Skin epidermis (tissue), 12 donors: ENCODE measurements at regions not wholly inside any gene's neighbourhood (a gene's known extent, or its start where the extent isn't known, plus 50 kb on each side); places are given as distances from the start of the nearest gene placed in this dataset.
"Not testable (repeated sequence)": the region's sequence is repeated elsewhere in the genome, so short reads cannot be mapped to it uniquely, and the experiment has no call there.

ENCODE experiments used
- H3K27ac ChIP-seq, 21 experiments: fragments of 200-600 bp; sonication (generic) in 11 of 21; one replicate each; pipeline ENCODE4 v1.5.0; 2020; ENCODE audit warnings: mild to moderate bottlenecking in 3 of 21, inconsistent platforms in 2 of 21, moderate library complexity in 2 of 21
- H3K4me3 ChIP-seq, 7 experiments: fragments of 200-600 bp; sonication (generic) in 2 of 7; one replicate each; pipeline ENCODE4 v1.5.0; 2020; ENCODE audit warnings: inconsistent platforms in 2 of 7, mild to moderate bottlenecking in 2 of 7, moderate library complexity in 1 of 7

GRCh38 chr5:74469234-74469994, 171.1 kb downstream of the ENC1 start:
- H3K27ac ChIP-seq: no peak overlapping the region
- H3K4me3 ChIP-seq: no peak overlapping the region

GRCh38 chr5:74468421-74468820, 172.1 kb downstream of the ENC1 start:
- Histone ChIP-seq H3K4me3 (no peak overlapping the region), H3K27ac (no peak overlapping the region)

GRCh38 chr5:74465724-74466123, 174.8 kb downstream of the ENC1 start:
- Histone ChIP-seq H3K4me3 (no peak overlapping the region), H3K27ac (no peak overlapping the region)

GRCh38 chr5:74464512-74465209, 175.9 kb downstream of the ENC1 start:
- H3K4me3 ChIP-seq: no peak overlapping the region

GRCh38 chr5:74462356-74462755, 178.2 kb downstream of the ENC1 start:
- Histone ChIP-seq H3K27ac (no peak overlapping the region), H3K4me3 (no peak overlapping the region)

More at GRCh38 chr5:74464512-74465209, 175.9 kb downstream of the ENC1 start:
- H3K27ac ChIP-seq: no peak overlapping the region

GRCh38 chr5:74461251-74461650, 179.3 kb downstream of the ENC1 start:
- H3K27ac ChIP-seq: no peak overlapping the region
- H3K4me3 ChIP-seq: no peak overlapping the region

GRCh38 chr5:74460694-74461093, 179.8 kb downstream of the ENC1 start:
- Histone ChIP-seq H3K27ac (no peak overlapping the region), H3K4me3 (no peak overlapping the region)

- H3K4me3 ChIP-seq: no peak overlapping the region
- no peak overlapping the region for H3K27ac ChIP-seq
Observed at GRCh38 chr5:74459984-74460383, 180.5 kb downstream of the ENC1 start.

GRCh38 chr5:74457876-74458275, 182.7 kb downstream of the ENC1 start:
- Histone ChIP-seq H3K27ac (no peak overlapping the region), H3K4me3 (no peak overlapping the region)

GRCh38 chr5:74454263-74455030, 186.1 kb downstream of the ENC1 start:
- no peak overlapping the region for H3K4me3 ChIP-seq
- H3K27ac ChIP-seq: no peak overlapping the region

- Histone ChIP-seq H3K27ac (no peak overlapping the region), H3K4me3 (no peak overlapping the region)
Observed at GRCh38 chr5:74452856-74453255, 187.7 kb downstream of the ENC1 start.

- no peak overlapping the region for H3K4me3 ChIP-seq
- H3K27ac ChIP-seq: no peak overlapping the region
Observed at GRCh38 chr5:74450095-74450494, 190.4 kb downstream of the ENC1 start.

GRCh38 chr5:74446725-74447241, 193.7 kb downstream of the ENC1 start:
- H3K4me3 ChIP-seq: no peak overlapping the region
- H3K27ac ChIP-seq: no peak overlapping the region

- Histone ChIP-seq H3K4me3 (no peak overlapping the region), H3K27ac (no peak overlapping the region)
Observed at GRCh38 chr5:74442466-74442865, 198.1 kb downstream of the ENC1 start.

GRCh38 chr5:74441616-74442015, 198.9 kb downstream of the ENC1 start:
- no peak overlapping the region for H3K4me3 ChIP-seq
- no peak overlapping the region for H3K27ac ChIP-seq

GRCh38 chr5:74440341-74440740, 200.2 kb downstream of the ENC1 start:
- H3K27ac ChIP-seq: no peak overlapping the region
- no peak overlapping the region for H3K4me3 ChIP-seq

- not testable (repeated sequence) for H3K27ac ChIP-seq, H3K4me3 ChIP-seq
Observed at GRCh38 chr5:74437870-74438269, 202.7 kb downstream of the ENC1 start.

- H3K27ac ChIP-seq: peak overlapping the region in 6 of 21 experiments; percentile 3 to 35 (median 20)
- no peak overlapping the region for H3K4me3 ChIP-seq
Observed at GRCh38 chr5:74433896-74434829, 206.4 kb downstream of the ENC1 start.

GRCh38 chr5:74433255-74433895, 207.2 kb downstream of the ENC1 start:
- Histone ChIP-seq H3K4me3 (no peak overlapping the region), H3K27ac (peak overlapping the region in 4 of 21 experiments; percentile 11 to 43 (median 25))
